ENCODE measurements at regions not wholly inside any gene's neighbourhood (a gene's known extent, or its start where the extent isn't known, plus 50 kb on each side); places are given as distances from the start of the nearest gene placed in this dataset.

DNA sequence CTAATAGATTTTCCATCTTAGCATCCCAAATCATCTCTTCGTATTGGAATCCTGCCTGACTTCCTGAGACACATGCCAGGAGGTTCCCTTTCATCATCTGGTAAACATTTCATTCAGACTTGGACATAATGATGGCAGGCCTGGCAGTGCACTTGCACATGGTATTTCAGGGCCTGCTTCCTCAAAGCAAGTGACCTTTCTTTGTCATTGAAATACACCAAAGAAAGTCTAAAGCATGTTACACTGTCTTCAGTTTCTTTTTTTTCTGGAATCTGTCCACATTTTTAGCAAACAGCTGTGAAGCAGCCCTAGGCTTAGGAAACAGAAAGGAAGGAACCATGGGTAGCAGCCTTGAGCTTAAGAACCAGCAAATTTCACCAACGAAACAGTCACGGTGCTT is 205.9 kb upstream of the VCX start:
- no peak for FAIRE-seq
- intact Hi-C loops (cut with micrococcal nuclease) = no loop called here
- no TSS peak for BruUV-seq (replicated peaks)
- no peak overlapping the region for H3K4me3 ChIP-seq (replicated peaks in 1 of 3; ENCODE audit: insufficient read depth in 1 of 3, low read depth in 1 of 3, low read length in 3 of 3)
- no peaks in the 10 kb centered on the region for H3K4me1 ChIP-seq (ENCODE audit: control insufficient read depth, extremely low read depth, insufficient read depth, low read length)
- POLR2A ChIA-PET = no interaction called here
- H3K79me2 ChIP-seq (ENCODE audit: control insufficient read depth, insufficient read depth, low read length) = no peaks in the 10 kb centered on the region
- no peak for DNase-seq (ENCODE audit: low read depth, low spot score)
- dilution Hi-C loops (cut with MboI; ENCODE audit: extremely low pct_ligation_motif_present, low sequenced_read_pairs) = no loop called here
- no peaks in the 10 kb centered on the region for H3K36me3 ChIP-seq (ENCODE audit: control insufficient read depth in 2 of 2, extremely low read depth in 1 of 2, insufficient read depth in 2 of 2, low read length in 2 of 2)
- no peak overlapping the region for H2AFZ ChIP-seq (ENCODE audit: low read depth, low read length)
- no peak overlapping the region for H3K27ac ChIP-seq (ENCODE audit: insufficient read depth, low read depth, low read length)
- H3K27me3 ChIP-seq (ENCODE audit: control insufficient read depth in 2 of 2, insufficient read depth in 2 of 2, low read length in 2 of 2) = no peaks in the 10 kb centered on the region
- CTCF ChIA-PET = no interaction called here
- no peak overlapping the region for H3K9ac ChIP-seq (replicated peaks; ENCODE audit: extremely low read depth, insufficient read depth, low read length)
- H3K9me1 ChIP-seq (replicated peaks; ENCODE audit: control insufficient read depth, extremely low read depth, insufficient read depth, low read length) = no peaks in the 10 kb centered on the region
- H3K9me3 ChIP-seq (replicated peaks; ENCODE audit: control insufficient read depth, insufficient read depth, low read length) = no peaks in the 10 kb centered on the region
- H3K4me2 ChIP-seq (ENCODE audit: insufficient read depth, low read length) = no peak overlapping the region
- H4K20me1 ChIP-seq (replicated peaks; ENCODE audit: control insufficient read depth, extremely low read depth, insufficient read depth, low read length) = no peaks in the 10 kb centered on the region
- no peak for TF ChIP-seq MAX (IDR thresholded peaks at IDR 0.05; ENCODE audit: insufficient read depth, insufficient read length)
- TF ChIP-seq POLR2AphosphoS5 (IDR thresholded peaks at IDR 0.05; ENCODE audit: insufficient read depth, low read depth, low read length) = no peak
- TF ChIP-seq GATA2 (IDR thresholded peaks at IDR 0.05; ENCODE audit: insufficient read depth, insufficient read length, low read depth, low read length) = no peak
- TF ChIP-seq FOS (IDR thresholded peaks at IDR 0.05; ENCODE audit: borderline replicate concordance, insufficient read depth, low read length) = no peak
- no peak for TF ChIP-seq POLR2A (IDR thresholded peaks at IDR 0.05; ENCODE audit: low read depth, low read length)
- no peak for TF ChIP-seq CTCF (IDR thresholded peaks at IDR 0.05; ENCODE audit: extremely low read depth in 1 of 2, insufficient read depth in 1 of 2, low read depth in 1 of 2, low read length in 2 of 2)
- TF ChIP-seq JUN (IDR thresholded peaks at IDR 0.05; ENCODE audit: borderline replicate concordance, insufficient read depth, insufficient read length, low read depth) = no peak
- TF ChIP-seq MYC (IDR thresholded peaks at IDR 0.05; ENCODE audit: low read depth, low read length) = no peak
- no peak for TF ChIP-seq EZH2 (IDR thresholded peaks at IDR 0.05; ENCODE audit: borderline replicate concordance, low read depth, low read length, severe bottlenecking)
